ENCODE measurements at regions not wholly inside any gene's neighbourhood (a gene's known extent, or its start where the extent isn't known, plus 50 kb on each side); places are given as distances from the start of the nearest gene placed in this dataset.
A peak's percentile ranks its signal among the peaks of the same experiment; 100 is the strongest.

DNA sequence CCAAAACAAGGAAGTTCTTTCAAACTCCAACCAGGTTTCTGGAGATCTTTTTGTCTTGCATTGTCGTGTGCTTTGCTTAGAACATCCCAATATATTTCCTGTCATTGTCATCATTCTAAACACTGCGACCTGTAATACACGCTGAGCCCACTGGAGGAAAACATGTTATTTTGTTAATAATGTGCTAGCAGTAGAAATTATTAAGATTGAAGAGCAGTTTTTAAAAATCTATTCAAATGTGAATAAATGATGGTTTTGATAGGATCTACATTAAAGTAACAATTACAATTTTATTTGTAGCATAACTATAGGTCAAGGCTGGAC lies 268.5 kb downstream of the PTPRC start:
- Histone ChIP-seq H3K27ac (peak overlapping the region in 1 of 4 donors; percentile 57), H3K27me3 (no peaks in the 10 kb centered on the region), H3K4me3 (no peak overlapping the region), H3K36me3 (no peaks in the 10 kb centered on the region), H3K9me3 (no peaks in the 10 kb centered on the region), H3K4me1 (peaks cover 6 to 36% (median 31%) of the 10 kb centered on the region in 4 donors)
- 54 to 57% methylated on average over 3 of the region's 3 CpGs for WGBS, 2 donors
- ATAC-seq (ENCODE audit: low FRiP score in 2 of 2) (no peak), DNase-seq (no peak)
- no peak for TF ChIP-seq POLR2AphosphoS5 (IDR thresholded peaks at IDR 0.05)
- TF ChIP-seq, protein P1, sequence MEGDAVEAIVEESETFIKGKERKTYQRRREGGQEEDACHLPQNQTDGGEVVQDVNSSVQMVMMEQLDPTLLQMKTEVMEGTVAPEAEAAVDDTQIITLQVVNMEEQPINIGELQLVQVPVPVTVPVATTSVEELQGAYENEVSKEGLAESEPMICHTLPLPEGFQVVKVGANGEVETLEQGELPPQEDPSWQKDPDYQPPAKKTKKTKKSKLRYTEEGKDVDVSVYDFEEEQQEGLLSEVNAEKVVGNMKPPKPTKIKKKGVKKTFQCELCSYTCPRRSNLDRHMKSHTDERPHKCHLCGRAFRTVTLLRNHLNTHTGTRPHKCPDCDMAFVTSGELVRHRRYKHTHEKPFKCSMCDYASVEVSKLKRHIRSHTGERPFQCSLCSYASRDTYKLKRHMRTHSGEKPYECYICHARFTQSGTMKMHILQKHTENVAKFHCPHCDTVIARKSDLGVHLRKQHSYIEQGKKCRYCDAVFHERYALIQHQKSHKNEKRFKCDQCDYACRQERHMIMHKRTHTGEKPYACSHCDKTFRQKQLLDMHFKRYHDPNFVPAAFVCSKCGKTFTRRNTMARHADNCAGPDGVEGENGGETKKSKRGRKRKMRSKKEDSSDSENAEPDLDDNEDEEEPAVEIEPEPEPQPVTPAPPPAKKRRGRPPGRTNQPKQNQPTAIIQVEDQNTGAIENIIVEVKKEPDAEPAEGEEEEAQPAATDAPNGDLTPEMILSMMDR (IDR thresholded peaks at IDR 0.05), result peak in 5 of 6 experiments; percentile 15 to 50 (median 17)

DNA sequence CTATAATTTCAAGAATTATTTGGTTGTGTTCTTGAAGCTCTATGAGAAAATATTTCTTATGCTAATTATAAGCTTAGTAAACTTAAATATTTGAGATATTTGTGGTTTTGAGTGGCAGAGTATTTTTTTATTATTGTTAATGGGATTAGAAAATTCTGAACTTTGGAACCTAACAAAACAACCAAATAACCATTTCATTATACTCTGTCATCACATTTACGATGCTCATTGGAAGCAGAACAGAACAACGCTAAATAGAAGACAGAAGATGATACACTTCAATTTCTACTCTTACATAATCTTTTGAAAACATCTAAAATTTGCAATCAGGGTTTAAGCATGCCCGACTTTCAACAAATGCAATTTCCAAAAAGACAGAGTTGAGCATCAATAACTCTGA lies 270.2 kb downstream of the PTPRC start:
- no peak overlapping the region for H3K4me3 ChIP-seq
- H3K36me3 ChIP-seq, result no peaks in the 10 kb centered on the region
- no peak for TF ChIP-seq POLR2AphosphoS5 (IDR thresholded peaks at IDR 0.05)
- TF ChIP-seq EP300 (IDR thresholded peaks at IDR 0.05), result no peak
- no peak for TF ChIP-seq POLR2A (IDR thresholded peaks at IDR 0.05)
- TF ChIP-seq, protein P1 (IDR thresholded peaks at IDR 0.05), result no peak
- H3K4me1 ChIP-seq, result peaks cover 0 to 35% (median 24%) of the 10 kb centered on the region in 4 donors
- WGBS, 2 donors, result 89 to 97% methylated on average over 3 of the region's 3 CpGs
- no peaks in the 10 kb centered on the region for H3K27me3 ChIP-seq
- H3K9me3 ChIP-seq, result no peaks in the 10 kb centered on the region
- ATAC-seq (ENCODE audit: low FRiP score in 2 of 2) (no peak), DNase-seq (no peak)
- no peak overlapping the region for H3K27ac ChIP-seq

DNA sequence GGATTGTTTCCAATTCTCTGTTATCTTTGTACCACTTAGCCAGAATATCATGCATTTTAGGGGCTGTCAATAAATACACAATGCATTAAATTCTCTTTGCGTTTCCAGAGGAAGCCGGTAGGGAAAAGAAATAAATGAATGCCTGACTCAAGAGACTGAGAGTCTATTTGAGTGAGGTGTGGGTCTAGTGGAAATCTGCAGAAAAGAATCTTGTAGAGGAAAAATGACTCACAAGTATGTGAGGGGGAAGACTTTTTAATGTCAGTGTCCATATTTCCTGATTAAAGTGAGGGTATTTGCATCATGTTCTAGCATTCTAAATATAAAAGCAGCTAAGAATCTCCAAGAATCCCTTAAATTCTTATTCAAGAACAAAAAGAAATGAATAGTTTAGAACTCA lies 271.1 kb downstream of the PTPRC start:
- TF ChIP-seq, protein P1 (IDR thresholded peaks at IDR 0.05), result no peak
- no peak for DNase-seq
- H3K27me3 ChIP-seq, result no peaks in the 10 kb centered on the region
- H3K36me3 ChIP-seq, result no peaks in the 10 kb centered on the region
- no peak overlapping the region for H3K27ac ChIP-seq
- no peak for ATAC-seq (ENCODE audit: low FRiP score in 2 of 2)
- H3K4me1 ChIP-seq, result peaks cover 0 to 27% (median 14%) of the 10 kb centered on the region in 4 donors
- no peaks in the 10 kb centered on the region for H3K9me3 ChIP-seq
- no peak overlapping the region for H3K4me3 ChIP-seq
- 69 to 76% methylated on average over 2 of the region's 2 CpGs for WGBS, 2 donors

DNA sequence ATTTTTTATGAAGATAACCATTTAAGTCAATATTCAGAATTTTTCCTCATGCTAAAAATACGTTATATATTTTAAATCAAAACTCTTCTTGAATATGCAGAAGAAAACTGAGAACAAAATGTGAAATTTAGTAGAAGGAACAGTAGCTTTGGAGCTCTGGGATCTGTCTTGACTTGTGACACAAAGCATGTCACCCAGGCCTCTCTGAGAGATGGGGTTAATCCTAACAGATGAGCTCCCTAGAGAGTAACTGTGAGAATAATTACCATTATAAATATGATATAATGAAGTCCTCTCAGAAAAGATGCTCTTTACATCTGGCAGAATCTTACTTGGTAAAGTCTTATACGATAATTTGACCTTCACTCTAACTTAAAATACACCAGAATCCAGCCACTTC lies 272.0 kb downstream of the PTPRC start:
- H3K27me3 ChIP-seq, result no peaks in the 10 kb centered on the region
- H3K9me3 ChIP-seq, result no peaks in the 10 kb centered on the region
- DNase-seq, result no peak
- no peak for ATAC-seq (ENCODE audit: low FRiP score in 2 of 2)
- H3K4me1 ChIP-seq, result peaks cover 0 to 28% (median 11%) of the 10 kb centered on the region in 4 donors
- no peaks in the 10 kb centered on the region for H3K36me3 ChIP-seq
- TF ChIP-seq, protein P1 (IDR thresholded peaks at IDR 0.05), result no peak
- TF ChIP-seq POLR2AphosphoS5 (IDR thresholded peaks at IDR 0.05) (no peak), EP300 (IDR thresholded peaks at IDR 0.05) (no peak), POLR2A (IDR thresholded peaks at IDR 0.05) (no peak)
- 90 to 92% methylated on average over 2 of the region's 2 CpGs for WGBS, 2 donors
- no peak overlapping the region for H3K4me3 ChIP-seq
- no peak overlapping the region for H3K27ac ChIP-seq

DNA sequence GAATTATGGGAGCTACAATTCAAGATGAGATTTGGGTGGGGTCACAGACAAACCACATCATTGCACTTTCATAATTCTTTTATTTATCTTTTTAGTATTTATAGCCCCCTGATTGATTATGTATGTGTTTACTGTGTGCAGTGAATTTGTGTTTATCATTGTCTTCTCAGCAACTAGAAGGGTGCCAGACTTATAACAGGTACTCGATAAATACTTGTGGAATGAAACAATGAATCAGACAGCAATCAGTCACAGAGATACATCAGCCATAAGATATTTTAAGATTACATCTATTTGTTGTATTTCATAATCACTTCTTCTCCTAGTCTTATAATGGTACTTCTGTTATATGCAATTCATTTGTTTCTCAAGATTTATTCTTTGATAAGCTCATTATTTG lies 273.2 kb downstream of the PTPRC start:
- 73 to 78% methylated on average over 1 of the region's 1 CpG for WGBS, 2 donors
- no peak overlapping the region for H3K4me3 ChIP-seq
- H3K27ac ChIP-seq, result peak overlapping the region in 1 of 4 donors; percentile 58
- TF ChIP-seq EP300 (IDR thresholded peaks at IDR 0.05), result no peak
- TF ChIP-seq POLR2A (IDR thresholded peaks at IDR 0.05), result no peak
- no peak for TF ChIP-seq POLR2AphosphoS5 (IDR thresholded peaks at IDR 0.05)
- TF ChIP-seq, protein P1 (IDR thresholded peaks at IDR 0.05), result no peak
- no peak for DNase-seq
- H3K9me3 ChIP-seq, result no peaks in the 10 kb centered on the region
- H3K27me3 ChIP-seq, result no peaks in the 10 kb centered on the region
- H3K36me3 ChIP-seq, result no peaks in the 10 kb centered on the region
- peaks cover 0 to 22% (median 13%) of the 10 kb centered on the region in 4 donors for H3K4me1 ChIP-seq
- no peak for ATAC-seq (ENCODE audit: low FRiP score in 2 of 2)

Measured in upper lobe of left lung (tissue), 6 donors.